ENCODE measurements at regions not wholly inside any gene's neighbourhood (a gene's known extent, or its start where the extent isn't known, plus 50 kb on each side); places are given as distances from the start of the nearest gene placed in this dataset.
"Not testable (repeated sequence)": the region's sequence is repeated elsewhere in the genome, so short reads cannot be mapped to it uniquely, and the experiment has no call there.

DNA sequence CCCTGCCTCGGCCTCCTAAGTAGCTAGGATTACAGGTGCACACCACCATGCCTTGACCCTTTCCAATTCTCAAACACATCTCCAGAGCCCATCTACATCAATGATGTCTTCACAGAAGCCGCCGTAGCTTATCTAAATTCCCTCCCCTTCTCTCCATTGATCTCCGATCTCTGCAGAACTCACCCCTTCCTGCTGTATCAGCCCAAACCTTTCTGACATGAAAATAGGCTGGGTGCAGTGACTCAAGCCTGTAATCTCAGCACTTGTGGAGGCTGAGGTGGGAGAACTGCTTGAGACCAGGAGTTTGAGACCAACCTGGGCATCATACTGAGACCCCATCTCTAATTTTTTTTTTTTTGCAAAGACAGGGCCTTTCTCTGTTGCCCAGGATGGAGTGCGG, 406.6 kb upstream of the AMELY start:
- DNase-seq (ENCODE audit: low read depth, low spot score) = no peak

DNA sequence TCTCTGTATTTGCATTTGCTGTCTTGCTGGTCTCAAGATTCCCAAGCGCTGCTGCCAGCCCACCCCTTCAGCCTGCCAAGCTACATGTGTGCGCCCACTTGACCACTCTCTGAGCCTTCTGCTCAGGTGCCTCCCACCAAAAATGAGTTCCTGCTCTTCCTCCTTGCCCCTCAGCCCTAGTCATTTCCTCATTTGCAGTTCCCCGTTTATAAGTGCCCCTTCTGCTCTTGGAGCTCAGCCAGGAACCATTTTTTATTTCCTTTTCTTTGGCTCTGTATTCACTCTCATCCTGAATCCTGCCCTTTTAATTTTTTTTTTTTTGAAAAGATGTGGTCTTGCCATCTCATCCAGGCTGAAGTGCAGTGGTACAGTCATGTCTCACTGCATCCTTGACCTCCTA, 406.0 kb upstream of the AMELY start:
- no peak for DNase-seq (ENCODE audit: low read depth, low spot score)

DNA sequence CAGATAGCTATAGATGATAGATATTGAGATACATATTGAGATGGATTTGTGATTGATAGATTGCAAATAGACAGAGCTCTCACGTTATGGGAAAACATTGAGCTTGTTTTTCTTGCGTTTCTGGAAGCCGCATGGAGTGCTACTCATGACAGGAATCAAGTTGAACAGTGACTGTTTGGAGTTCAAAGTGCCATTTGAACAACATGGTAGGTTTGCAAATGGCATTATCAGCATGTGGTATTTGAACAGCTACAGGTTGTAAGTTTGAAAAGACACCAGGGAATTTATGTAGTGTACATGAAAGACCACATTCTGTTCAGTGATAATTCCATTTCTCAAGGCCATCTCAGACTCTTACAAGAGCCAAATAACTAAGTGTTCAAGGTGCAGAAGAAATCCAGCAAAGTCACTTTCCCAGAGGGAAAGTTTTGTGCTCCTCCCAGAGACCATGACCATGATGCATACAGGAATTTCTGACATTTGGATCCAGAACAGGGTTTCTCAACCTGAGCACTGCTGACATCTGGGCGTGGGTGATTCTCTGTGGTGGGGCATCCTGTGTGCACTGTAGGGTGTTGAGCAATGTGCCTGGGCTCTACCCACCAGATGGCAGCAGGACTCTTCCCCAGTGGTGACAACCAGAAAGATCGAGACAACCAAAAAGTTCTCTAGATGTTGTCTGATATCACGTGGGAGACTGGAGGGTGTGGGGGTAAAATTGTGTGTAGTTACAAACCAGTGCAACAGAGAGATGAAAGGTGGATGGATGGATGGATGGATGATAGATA, 399.1 kb upstream of the AMELY start:
- DNase-seq (ENCODE audit: low read depth, low spot score) = peak; percentile 21

DNA sequence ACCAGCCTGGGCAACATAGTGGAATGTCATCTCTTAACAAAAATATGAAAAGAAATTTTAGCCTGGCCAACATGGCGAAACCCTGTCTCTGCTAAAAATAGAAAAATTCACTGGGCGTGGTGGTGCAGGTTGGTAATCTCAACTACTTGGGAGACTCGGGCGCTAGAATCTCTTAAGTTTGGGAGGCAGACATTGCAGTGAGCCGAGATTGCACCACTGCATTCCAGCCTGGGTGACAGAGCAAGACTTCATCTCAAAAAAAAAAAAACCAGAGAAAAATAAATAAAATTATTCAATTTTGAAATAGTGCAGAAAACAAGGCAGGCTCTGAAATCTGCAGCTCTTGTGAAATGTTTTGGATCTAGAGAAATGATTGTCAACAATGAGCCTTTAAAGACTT, 397.3 kb upstream of the AMELY start:
- no peak for DNase-seq (ENCODE audit: low read depth, low spot score)

DNA sequence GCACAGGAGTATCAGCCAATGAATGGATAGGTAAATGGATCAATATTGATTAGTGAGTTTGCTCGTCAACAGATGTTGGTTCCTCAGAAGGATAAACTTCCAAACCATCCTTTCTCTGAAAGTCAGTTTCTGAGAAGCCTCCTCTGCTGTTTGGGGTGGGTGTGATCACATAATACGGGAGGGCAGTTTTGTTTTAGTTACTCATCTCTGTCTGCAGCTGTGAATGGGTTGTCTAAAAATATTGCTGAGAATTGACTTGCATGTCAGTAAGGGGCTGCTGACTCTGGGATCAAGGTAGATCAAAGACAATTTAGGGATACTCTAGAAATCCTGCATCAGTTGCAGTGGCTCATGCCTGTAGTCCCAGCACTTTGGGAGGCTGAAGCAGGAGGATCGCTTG, 390.8 kb upstream of the AMELY start:
- DNase-seq (ENCODE audit: low read depth, low spot score) = no peak

DNA sequence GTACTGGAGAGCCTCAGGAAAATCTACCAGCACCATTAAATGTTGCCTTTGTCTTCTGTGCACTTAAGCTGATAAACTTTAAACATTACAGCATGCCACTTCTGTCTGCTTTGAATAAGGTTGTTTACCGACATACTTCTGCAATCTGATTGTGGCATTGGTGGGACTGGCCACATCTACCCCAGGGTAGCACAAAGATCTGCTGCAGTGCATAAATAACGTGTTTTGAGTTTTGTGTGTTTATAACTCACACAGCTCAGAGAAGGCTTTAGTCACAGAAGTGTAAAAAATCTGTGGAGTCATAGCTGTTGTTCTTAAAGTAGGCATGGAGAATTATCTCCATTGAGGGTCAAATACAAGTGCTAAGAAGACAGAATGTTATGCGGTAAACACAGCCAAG, 388.4 kb upstream of the AMELY start:
- DNase-seq (ENCODE audit: low read depth, low spot score) = no peak

DNA sequence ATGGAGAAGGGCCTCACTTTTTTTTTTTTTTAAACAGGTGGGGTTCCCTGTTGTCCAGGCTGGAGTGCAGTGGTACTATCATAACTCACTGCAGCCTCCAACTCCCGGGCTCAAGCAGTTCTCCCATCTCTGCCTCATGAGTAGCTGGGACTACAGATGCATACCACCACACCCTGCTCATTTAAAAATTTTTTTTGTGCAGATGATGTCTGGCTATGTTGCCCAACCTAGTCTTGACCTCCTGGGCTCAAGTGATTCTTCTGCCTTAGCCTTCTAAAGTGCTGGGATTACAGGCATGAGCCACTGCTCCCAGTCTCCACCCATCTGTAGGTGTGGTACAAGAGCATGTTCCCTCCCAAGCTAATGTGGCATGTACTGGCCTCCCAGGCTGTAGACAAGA, 380.6 kb upstream of the AMELY start:
- no peak for DNase-seq (ENCODE audit: low read depth, low spot score)

DNA sequence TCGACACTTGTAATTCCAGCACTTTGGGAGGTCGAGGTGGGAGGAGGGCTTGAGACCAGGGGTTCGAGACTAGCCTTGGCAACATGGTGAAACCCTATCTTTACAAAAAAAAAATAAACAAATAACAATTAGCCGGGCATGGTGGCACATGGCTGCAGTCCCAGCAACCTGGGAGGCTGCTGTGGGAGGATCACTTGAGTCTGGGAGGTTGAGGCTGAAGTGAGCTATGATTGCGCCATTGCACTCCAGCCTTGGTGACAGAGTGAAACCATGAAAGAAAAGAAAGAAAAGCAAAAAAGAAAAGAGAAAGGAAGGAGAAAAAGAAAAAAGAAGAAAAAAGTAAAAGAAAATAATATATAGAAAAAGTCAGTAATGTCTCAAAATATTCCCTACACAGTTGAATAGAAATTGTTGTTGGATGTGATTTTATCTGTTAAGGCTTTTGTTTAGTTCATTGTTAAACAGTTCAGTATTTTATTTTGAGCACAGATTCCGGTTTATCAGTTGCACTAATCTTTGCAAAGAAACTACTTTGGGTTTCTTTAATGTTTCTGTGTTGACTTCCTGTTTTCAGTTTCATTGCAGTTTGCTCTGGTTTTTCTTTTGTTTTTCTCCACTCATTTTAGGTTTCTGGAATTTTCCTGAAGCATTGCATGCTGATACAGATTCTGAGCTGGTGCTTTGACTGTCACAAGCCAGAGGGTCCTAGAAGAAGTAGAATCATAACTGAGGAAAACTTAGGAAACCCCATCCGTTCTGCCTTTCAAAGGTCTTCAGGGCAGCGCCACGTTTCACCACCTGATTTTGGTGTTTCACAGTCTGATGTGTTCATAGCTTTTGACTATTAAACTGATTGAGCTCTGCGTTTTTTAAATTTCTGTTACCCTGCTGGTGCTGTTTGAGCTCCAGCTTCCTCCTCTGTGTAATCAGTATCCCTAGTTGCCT, 378.6 kb upstream of the AMELY start:
- DNase-seq (ENCODE audit: low read depth, low spot score) = no peak

DNA sequence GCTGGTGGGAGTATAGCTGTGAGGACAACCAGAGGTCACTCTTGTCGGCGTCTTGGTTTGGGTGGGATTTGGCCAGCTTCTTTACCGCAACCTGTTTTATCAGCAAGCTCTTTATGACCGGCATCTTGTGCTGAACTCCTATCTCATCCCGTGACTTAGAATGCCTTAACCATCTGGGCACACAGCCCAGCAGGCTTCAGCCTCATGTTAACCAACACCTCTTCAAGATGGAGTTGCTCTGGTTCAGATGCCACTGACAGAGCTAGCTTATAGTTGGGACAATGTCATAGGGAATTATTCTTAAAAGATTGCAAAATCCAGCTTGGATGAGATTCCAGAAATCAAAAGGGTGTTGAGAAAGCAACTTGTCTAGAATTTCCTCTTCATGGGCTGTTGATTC, 377.1 kb upstream of the AMELY start:
- no peak for DNase-seq (ENCODE audit: low read depth, low spot score)

DNA sequence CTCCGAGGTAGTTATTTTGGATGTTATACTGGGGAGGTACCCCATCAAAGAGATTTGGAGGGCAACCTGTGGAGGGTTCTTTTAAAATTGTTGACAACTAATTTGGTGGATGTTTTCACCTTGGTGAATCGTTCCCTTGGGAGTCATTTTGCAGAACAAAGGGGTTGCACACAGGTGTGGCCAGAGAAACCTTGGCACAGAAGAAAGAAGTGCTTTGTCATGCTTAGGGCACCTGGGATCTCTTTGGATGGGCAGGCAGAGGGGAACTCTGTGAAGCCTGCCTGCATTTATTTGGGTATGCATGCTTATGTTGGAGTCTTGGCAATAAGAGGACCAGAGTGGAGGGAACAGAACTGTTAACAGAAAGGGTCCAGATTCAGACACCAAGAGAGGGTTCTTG, 376.4 kb upstream of the AMELY start:
- not testable (repeated sequence) for DNase-seq (ENCODE audit: low read depth, low spot score)

DNA sequence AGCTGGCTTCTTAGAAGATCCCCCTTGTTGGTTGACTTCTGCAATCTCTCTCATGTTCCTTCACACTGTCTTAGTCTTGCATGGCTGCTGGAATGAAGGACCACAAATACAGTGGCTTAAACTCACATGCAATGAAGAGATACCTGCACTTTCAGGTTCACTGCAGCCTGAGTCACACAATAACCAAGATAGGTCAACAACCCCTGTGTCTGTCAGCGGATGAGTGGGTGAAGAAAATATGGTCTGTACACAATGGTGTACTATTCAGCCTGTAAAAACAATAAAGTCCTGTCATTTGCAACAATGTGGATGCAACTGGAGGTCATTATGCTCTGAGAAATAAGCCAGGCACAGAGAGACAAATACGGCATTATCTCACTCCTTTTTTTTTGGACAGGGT, 373.8 kb upstream of the AMELY start:
- DNase-seq (ENCODE audit: low read depth, low spot score) = no peak

DNA sequence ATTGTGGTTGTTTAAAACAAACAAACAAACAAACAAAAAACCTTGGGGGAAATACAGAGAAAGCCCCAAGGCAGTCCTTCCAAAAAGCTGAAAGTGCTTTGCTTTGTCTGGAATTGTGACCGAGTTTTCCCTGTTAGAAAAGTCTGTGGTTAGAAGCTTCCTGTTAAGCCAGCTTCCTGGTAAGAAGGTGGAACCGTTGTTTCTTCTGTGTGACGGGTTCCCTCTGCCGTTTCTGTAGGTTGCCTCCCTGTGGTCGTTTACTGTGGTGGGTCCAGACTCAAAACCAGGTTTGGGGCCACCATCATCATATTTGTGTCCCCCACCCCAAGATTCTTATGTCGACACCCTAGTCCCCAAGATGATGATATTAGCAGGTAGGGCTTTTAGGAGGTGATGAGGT, 371.4 kb upstream of the AMELY start:
- no peak for DNase-seq (ENCODE audit: low read depth, low spot score)

DNA sequence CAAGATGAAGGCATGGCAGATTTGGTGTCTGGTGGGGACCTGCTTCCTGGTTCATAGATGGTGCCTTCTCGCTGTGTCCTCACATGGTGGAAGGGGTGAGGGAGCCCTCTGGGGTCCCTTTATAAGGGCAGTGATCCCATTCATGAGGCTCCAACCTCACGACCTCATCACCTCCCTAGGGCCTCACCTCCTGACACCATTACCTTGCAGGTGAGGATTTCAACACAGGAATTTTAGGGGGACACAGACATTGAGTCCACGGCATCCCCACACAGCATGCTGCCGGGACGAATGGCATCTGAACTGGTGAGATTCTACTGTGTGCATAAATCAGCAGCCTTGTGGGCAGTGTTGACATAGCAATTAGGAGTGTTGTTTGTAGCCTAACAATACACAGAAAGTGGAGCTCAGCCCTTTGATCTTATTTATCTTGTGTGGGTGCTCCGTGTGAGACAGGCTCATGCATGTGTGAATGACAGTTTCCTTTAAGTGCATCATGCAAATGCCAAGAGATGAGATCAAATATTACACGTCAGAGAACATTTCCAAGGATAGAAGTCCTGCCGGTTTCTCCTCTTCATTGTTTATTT, 368.7 kb upstream of the AMELY start:
- DNase-seq (ENCODE audit: low read depth, low spot score) = not testable (repeated sequence)

DNA sequence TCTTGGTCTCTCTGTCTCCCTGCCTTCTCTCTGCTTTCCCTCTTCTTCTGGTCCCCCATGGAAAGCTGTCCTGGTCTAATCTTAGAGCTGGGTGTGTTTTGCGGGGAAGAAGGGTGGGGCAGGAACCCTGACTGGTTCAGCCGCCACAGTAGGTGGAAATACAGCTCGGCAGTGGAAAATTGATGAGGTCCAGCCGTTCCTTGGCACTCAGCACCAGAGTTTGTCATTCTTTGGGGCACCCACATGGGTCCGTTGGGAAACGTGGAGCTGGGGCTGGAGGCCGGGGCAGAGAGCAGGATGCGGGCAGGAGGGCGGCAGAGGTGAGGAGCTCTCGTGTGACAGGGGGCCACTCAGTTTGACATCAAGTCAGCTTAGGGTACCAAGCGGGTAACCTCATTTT, 364.2 kb upstream of the AMELY start:
- DNase-seq (ENCODE audit: low read depth, low spot score) = no peak

DNA sequence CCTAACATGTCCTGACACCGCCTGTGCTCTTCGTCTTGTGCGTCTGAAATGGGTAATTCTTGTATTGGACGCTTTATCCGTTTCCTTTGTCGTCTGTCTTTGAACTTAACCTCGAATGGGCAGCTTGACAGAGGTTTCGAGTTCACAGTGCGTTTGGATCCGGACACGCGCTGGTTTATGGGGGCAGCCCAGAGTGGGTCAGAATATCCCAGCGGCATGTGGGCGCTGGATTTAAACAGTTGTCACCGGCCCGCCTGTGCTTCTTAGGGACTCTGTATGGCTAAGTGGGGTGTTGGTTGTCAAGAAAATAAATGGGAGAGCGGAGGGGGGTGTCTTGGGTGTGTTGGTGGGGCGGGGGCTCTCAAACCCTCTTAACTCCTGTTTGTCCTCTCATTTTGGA, 363.5 kb upstream of the AMELY start:
- DNase-seq (ENCODE audit: low read depth, low spot score) = no peak

DNA sequence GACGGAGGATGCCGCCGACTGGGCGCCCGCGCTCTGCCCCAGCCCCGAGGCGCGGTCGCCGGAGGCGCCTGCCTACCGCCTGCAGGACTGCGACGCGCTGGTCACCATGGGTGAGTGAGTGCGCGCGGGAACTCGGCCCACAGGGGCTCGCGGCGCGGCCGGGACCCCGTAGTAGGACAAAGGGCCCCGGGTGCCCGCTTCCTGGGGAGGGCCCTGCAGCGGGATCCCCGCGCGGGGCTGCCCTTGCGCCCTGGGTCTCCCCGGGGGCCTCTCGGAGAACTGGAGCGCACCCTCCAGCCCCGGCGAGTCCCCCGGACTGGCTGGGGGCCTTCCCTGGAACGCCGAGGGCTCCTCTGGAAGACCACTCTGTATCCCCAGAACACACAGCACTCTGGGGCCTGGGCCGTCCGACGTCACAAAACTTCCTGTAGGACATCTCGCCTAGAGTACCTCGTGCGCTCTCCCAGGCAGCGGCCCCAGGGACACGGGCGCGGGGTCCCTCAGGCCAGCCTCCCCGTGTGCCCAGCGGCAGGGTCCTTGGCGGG, 362.9 kb upstream of the AMELY start:
- DNase-seq (ENCODE audit: low read depth, low spot score) = no peak

DNA sequence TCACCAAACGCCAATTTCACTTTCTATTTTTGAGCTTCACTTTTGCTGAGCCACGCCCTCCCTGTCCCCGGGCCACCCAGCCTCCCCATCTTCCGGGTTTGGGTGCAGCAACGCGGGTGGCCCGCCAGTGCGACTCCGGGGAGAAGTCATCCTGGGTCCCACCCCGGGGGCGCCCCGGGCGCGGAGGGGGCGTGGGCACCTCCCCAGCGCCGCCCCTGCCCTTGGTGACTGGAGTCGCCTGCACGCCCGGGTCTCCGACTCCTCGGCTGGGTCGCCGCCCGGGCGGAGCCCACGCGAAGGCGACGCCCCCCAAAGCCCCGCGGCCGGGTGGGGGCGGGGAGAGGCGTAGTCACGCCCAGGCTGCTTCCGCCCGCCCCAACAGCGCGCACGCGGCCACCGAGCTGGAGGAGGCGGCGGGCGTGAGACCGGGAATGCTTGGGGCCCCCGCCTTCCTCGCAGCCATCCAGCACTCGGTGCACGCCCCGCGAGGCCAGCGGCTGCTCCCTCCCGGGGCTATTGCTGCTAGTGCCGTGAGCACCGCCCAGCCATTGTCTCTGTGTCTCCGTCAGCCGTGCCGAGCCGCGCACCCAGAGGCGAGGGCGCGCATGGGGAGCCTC, 362.1 kb upstream of the AMELY start:
- peak; percentile 72 for DNase-seq (ENCODE audit: low read depth, low spot score)

DNA sequence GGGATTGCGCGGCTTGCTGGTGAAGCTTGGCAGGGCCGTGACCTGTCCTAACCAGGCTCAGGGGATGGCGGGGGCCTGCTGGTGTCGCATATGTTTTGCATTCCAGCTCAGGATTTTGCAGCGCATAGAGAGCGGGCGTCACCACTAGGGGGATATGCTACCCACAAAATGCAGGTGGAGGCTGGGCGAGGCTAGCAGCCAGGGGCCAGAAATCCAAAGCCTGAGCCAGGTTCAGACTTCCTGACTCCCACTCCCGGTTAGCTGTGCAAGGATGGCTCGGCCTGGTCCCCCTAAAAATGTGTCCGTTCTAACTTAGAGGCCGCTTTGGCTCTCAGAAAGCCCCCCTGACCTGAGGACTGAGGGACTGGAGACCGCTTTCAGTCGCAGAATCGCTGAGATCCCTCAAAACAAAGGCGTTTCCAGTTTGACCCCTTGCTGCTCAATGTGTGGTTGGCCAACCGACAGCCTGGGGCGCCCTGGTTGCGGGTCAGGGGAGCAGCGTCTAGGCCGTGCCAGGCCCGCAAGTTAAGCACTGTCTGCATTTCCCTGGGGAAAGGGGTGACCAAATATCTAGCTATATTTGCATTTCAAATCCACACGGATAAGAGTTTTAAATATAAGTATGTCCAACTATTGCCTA, 361.1 kb upstream of the AMELY start:
- peak; percentile 12 for DNase-seq (ENCODE audit: low read depth, low spot score)

DNA sequence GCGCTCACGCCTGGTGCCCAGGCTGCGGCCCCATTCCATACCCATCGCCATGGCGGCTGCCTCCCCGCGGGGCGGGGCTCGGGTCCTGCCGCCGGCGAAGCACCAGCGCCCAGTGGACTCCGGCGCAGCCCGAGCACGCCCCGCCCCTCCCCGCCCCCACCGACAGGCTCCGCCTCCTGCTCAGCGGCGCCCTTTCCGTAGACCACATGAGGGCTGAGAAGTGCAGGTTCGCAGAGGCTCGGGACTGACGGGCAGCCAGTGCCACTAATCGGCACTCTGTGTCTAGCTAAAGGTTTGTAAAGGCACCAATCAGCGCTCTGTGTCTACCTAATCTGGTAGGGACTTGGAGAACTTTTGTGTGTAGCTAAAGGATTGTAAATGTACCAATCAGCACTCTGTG, 352.2 kb upstream of the AMELY start:
- DNase-seq (ENCODE audit: low read depth, low spot score) = no peak

DNA sequence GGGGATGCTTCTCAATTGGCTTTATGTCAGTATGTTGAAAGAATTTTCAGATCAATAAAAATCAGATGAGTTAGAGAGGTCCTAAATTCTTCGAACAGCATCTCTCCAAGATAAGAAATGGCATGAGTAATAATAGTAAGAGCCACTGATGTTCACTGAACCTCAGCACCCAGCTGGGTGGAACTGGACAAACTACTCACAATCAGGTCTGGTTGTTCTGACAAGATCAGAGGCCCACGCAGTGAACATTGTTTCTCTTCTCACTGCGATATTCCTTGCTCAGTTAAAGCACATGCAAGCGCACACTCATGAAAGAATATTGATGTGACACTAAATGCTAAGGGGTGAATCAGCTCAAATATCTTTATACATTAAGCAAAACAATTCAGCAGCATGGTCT, 351.0 kb upstream of the AMELY start:
- no peak for DNase-seq (ENCODE audit: low read depth, low spot score)

DNA sequence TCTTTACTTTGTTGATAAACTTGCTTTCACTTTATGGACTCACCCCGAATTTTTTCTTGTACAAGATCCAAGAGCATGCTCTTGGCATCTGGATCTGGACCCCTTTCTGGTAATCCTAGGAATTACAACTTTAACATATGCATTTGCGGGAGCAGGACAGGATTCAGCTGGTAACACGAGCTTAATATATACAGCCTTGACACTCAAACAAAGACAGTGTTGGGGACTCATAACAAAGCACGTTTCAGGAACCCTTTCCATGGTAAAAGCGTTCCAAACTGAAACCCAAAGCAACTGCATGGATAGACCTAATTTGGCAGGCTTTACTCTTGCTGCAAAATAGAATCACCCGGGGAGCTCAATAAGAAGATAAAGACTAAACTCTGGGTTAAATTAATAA, 349.7 kb upstream of the AMELY start:
- no peak for DNase-seq (ENCODE audit: low read depth, low spot score)
